Neural progenitor cell (in vitro differentiated cells): ENCODE measurements at regions not wholly inside any gene's neighbourhood (a gene's known extent, or its start where the extent isn't known, plus 50 kb on each side); places are given as distances from the start of the nearest gene placed in this dataset.

Experiments used
- EZH2phosphoT487 ChIP-seq: fragments of 200-600 bp; sonication (generic); IDR thresholded peaks from 2 replicates; pipeline ENCODE4 v1.6.1; 2017; ENCODE audit warnings: antibody characterized with exemption
- TF ChIP-seq, protein P1 (sequence below): fragments of 200-600 bp; sonication (generic); IDR thresholded peaks from 2 replicates; pipeline ENCODE4 v1.5.1; 2017; ENCODE audit warnings: antibody characterized with exemption, mild to moderate bottlenecking

DNA sequence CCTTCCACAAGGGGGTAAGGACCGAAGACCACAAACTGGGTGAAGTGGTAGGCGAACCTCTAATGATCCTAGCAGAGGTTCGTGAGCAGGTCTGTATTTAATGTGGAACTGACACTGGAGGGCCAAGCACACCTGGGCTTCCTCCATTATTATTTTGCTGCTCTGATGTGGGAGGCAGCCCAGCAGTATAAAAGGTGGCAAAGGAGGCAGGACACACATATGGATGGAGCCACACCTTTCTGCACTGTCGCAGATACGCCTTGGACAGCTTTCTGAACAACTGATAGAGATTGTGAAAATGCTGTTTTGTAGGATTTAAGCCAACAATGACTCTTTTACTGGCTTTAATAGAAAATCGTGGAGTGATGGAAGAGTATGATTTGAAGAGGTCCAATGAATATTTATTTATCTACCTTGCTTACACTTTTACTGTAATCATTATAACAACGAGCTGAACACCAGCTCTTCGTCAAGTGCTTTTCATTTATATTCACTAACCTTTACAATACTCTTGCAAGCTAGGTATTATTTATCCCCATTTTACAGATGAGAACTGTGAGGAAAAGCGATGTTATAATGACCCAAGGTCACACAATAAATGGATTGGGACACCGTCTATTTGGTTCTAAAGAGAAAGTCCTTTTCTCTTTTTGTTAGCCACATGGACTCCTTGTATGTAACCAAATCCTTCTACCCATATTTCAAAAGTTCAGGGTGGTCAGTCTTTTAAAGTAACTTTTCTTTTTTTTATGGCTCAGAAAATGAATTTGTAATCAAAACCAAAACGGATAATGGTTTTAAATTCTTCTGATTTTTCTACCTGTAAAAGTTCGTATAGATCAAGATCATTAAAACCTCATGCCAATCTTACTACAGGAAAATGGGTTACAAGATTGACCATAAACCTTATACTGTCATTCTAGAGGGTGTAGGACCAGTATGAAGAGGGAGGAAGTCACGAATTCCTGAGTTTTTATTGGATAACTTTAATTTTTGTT lies 116.9 kb downstream of the UTRN start:
- TF ChIP-seq, protein P1, sequence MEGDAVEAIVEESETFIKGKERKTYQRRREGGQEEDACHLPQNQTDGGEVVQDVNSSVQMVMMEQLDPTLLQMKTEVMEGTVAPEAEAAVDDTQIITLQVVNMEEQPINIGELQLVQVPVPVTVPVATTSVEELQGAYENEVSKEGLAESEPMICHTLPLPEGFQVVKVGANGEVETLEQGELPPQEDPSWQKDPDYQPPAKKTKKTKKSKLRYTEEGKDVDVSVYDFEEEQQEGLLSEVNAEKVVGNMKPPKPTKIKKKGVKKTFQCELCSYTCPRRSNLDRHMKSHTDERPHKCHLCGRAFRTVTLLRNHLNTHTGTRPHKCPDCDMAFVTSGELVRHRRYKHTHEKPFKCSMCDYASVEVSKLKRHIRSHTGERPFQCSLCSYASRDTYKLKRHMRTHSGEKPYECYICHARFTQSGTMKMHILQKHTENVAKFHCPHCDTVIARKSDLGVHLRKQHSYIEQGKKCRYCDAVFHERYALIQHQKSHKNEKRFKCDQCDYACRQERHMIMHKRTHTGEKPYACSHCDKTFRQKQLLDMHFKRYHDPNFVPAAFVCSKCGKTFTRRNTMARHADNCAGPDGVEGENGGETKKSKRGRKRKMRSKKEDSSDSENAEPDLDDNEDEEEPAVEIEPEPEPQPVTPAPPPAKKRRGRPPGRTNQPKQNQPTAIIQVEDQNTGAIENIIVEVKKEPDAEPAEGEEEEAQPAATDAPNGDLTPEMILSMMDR = no peak
- TF ChIP-seq EZH2phosphoT487 = no peak
